Skeletal muscle satellite cell (primary cell): ENCODE measurements at regions not wholly inside any gene's neighbourhood (a gene's known extent, or its start where the extent isn't known, plus 50 kb on each side); places are given as distances from the start of the nearest gene placed in this dataset.
"Not testable (repeated sequence)": the region's sequence is repeated elsewhere in the genome, so short reads cannot be mapped to it uniquely, and the experiment has no call there.

Experiments
- H3K27me3 ChIP-seq: 2 replicates; pipeline ENCODE4 v1.7.0; 2013; ENCODE audit warnings: low read length; ENCODE audit not compliant: control insufficient read depth, insufficient read depth
- H3K36me3 ChIP-seq: 2 replicates; pipeline ENCODE4 v1.7.0; 2013; ENCODE audit warnings: mild to moderate bottlenecking, control low read depth, low read length; ENCODE audit not compliant: insufficient read depth
- H3K4me1 ChIP-seq: 2 replicates; pipeline ENCODE4 v1.7.0; 2013; ENCODE audit warnings: low read length; ENCODE audit not compliant: control insufficient read depth, insufficient read depth
- H3K4me2 ChIP-seq: 2 replicates; pipeline ENCODE4 v1.7.0; 2013; ENCODE audit warnings: mild to moderate bottlenecking, low read length
- H3K4me3 ChIP-seq: 2 replicates; pipeline ENCODE4 v1.7.0; 2013; ENCODE audit warnings: low read length
- H3K9ac ChIP-seq: 2 replicates; pipeline ENCODE4 v1.7.0; 2013; ENCODE audit warnings: mild to moderate bottlenecking, low read depth, low read length, moderate library complexity
- H3K9me3 ChIP-seq: replicated peaks from 2 replicates; pipeline ENCODE4 v1.7.0; 2013; ENCODE audit warnings: mild to moderate bottlenecking, control low read depth, low read length

- H3K36me3 ChIP-seq, H3K4me2 ChIP-seq, H3K27me3 ChIP-seq, H3K9ac ChIP-seq, H3K4me1 ChIP-seq, H3K9me3 ChIP-seq, H3K4me3 ChIP-seq: not testable (repeated sequence)
Observed at GRCh38 chr4:17003606-17004392, 105.4 kb upstream of the LDB2 start.

GRCh38 chr4:16995451-16995850 lies 97.0 kb upstream of the LDB2 start:
- Histone ChIP-seq H3K4me3 (no peak overlapping the region), H3K9ac (no peak overlapping the region), H3K9me3 (no peaks in the 10 kb centered on the region), H3K27me3 (no peaks in the 10 kb centered on the region), H3K4me2 (no peak overlapping the region), H3K36me3 (no peaks in the 10 kb centered on the region), H3K4me1 (no peaks in the 10 kb centered on the region)

- Histone ChIP-seq H3K4me3 (no peak overlapping the region), H3K27me3 (no peaks in the 10 kb centered on the region), H3K4me2 (no peak overlapping the region), H3K36me3 (no peaks in the 10 kb centered on the region), H3K9ac (no peak overlapping the region), H3K9me3 (no peaks in the 10 kb centered on the region), H3K4me1 (no peaks in the 10 kb centered on the region)
Observed at GRCh38 chr4:16993956-16994840, 95.8 kb upstream of the LDB2 start.

- no peaks in the 10 kb centered on the region for H3K4me1 ChIP-seq
- no peaks in the 10 kb centered on the region for H3K9me3 ChIP-seq
- H3K4me2 ChIP-seq = no peak overlapping the region
- no peaks in the 10 kb centered on the region for H3K36me3 ChIP-seq
- no peak overlapping the region for H3K4me3 ChIP-seq
- H3K9ac ChIP-seq = no peak overlapping the region
- H3K27me3 ChIP-seq = no peaks in the 10 kb centered on the region
Observed at GRCh38 chr4:16992566-16993225, 94.3 kb upstream of the LDB2 start.

- Histone ChIP-seq H3K4me2 (no peak overlapping the region), H3K4me3 (no peak overlapping the region), H3K9me3 (no peaks in the 10 kb centered on the region), H3K27me3 (no peaks in the 10 kb centered on the region), H3K4me1 (no peaks in the 10 kb centered on the region), H3K36me3 (no peaks in the 10 kb centered on the region), H3K9ac (no peak overlapping the region)
Observed at GRCh38 chr4:16991450-16991849, 93.0 kb upstream of the LDB2 start.

- no peak overlapping the region for H3K9ac ChIP-seq
- H3K9me3 ChIP-seq = no peaks in the 10 kb centered on the region
- H3K4me3 ChIP-seq = no peak overlapping the region
- no peak overlapping the region for H3K4me2 ChIP-seq
- H3K36me3 ChIP-seq = no peaks in the 10 kb centered on the region
- H3K27me3 ChIP-seq = no peaks in the 10 kb centered on the region
- no peaks in the 10 kb centered on the region for H3K4me1 ChIP-seq
Observed at GRCh38 chr4:16989371-16989770, 90.9 kb upstream of the LDB2 start.

GRCh38 chr4:16988814-16989213 lies 90.4 kb upstream of the LDB2 start:
- Histone ChIP-seq H3K4me2 (no peak overlapping the region), H3K4me3 (no peak overlapping the region), H3K9me3 (no peaks in the 10 kb centered on the region), H3K36me3 (no peaks in the 10 kb centered on the region), H3K4me1 (no peaks in the 10 kb centered on the region), H3K9ac (no peak overlapping the region), H3K27me3 (no peaks in the 10 kb centered on the region)

GRCh38 chr4:16977081-16977480 lies 78.6 kb upstream of the LDB2 start:
- Histone ChIP-seq H3K4me2 (no peak overlapping the region), H3K4me3 (no peak overlapping the region), H3K9me3 (no peaks in the 10 kb centered on the region), H3K36me3 (no peaks in the 10 kb centered on the region), H3K9ac (no peak overlapping the region), H3K27me3 (peaks cover 4% of the 10 kb centered on the region), H3K4me1 (no peaks in the 10 kb centered on the region)

- H3K4me3 ChIP-seq = no peak overlapping the region
Observed at GRCh38 chr4:16969696-16970135, 71.3 kb upstream of the LDB2 start.

GRCh38 chr4:16967722-16968121 lies 69.3 kb upstream of the LDB2 start:
- Histone ChIP-seq H3K4me1 (no peaks in the 10 kb centered on the region), H3K9ac (no peak overlapping the region), H3K36me3 (no peaks in the 10 kb centered on the region), H3K4me2 (no peak overlapping the region), H3K4me3 (no peak overlapping the region), H3K27me3 (peaks cover under 1% of the 10 kb centered on the region), H3K9me3 (no peaks in the 10 kb centered on the region)

More at GRCh38 chr4:16969696-16970135, 71.3 kb upstream of the LDB2 start:
- no peak overlapping the region for H3K4me2 ChIP-seq
- no peaks in the 10 kb centered on the region for H3K9me3 ChIP-seq
- no peak overlapping the region for H3K9ac ChIP-seq
- H3K4me1 ChIP-seq = no peaks in the 10 kb centered on the region
- no peaks in the 10 kb centered on the region for H3K36me3 ChIP-seq
- H3K27me3 ChIP-seq = peaks cover 4% of the 10 kb centered on the region

- Histone ChIP-seq H3K4me1 (no peaks in the 10 kb centered on the region), H3K4me2 (no peak overlapping the region), H3K4me3 (no peak overlapping the region)
Observed at GRCh38 chr4:16959305-16959704, 60.9 kb upstream of the LDB2 start.

More at GRCh38 chr4:16959305-16959704, 60.9 kb upstream of the LDB2 start:
- Histone ChIP-seq H3K27me3 (no peaks in the 10 kb centered on the region), H3K9me3 (no peaks in the 10 kb centered on the region), H3K9ac (no peak overlapping the region), H3K36me3 (no peaks in the 10 kb centered on the region)
